ENCODE measurements at regions not wholly inside any gene's neighbourhood (a gene's known extent, or its start where the extent isn't known, plus 50 kb on each side); places are given as distances from the start of the nearest gene placed in this dataset.

GRCh38 chr9:84466580-84467285 lies 126.2 kb upstream of the SLC28A3 start:
- no peaks in the 10 kb centered on the region for H3K79me2 ChIP-seq (ENCODE audit: insufficient read depth, low read length)
- H3K9me3 ChIP-seq (ENCODE audit: insufficient read depth, low read depth, low read length), result no peaks in the 10 kb centered on the region
- no peaks in the 10 kb centered on the region for H4K20me1 ChIP-seq (ENCODE audit: insufficient read depth, low read length)
- no peak overlapping the region for H3K27ac ChIP-seq (ENCODE audit: low read depth, low read length)
- H3K4me3 ChIP-seq (ENCODE audit: insufficient read depth, low read depth, low read length), result no peak overlapping the region
- H3K9ac ChIP-seq (ENCODE audit: low read length), result no peak overlapping the region
- H3K4me2 ChIP-seq (ENCODE audit: low read length), result no peak overlapping the region
- no peaks in the 10 kb centered on the region for H3K27me3 ChIP-seq (ENCODE audit: insufficient read depth, low read length)
- H3K4me3 Mint-ChIP-seq (ENCODE audit: unreplicated experiment), result no peak overlapping the region
- no peak overlapping the region for H3K27ac Mint-ChIP-seq (ENCODE audit: unreplicated experiment)
- TF ChIP-seq CTCF (IDR thresholded peaks at IDR 0.05; ENCODE audit: insufficient read depth, low read depth, low read length), result no peak
- TF ChIP-seq EZH2 (IDR thresholded peaks at IDR 0.05; ENCODE audit: insufficient read depth, low read length), result no peak
- no peaks in the 10 kb centered on the region for H3K4me1 ChIP-seq (ENCODE audit: insufficient read depth, low read length)
- peaks cover 3% of the 10 kb centered on the region for H3K9me3 Mint-ChIP-seq (ENCODE audit: unreplicated experiment)
- no peaks in the 10 kb centered on the region for H3K4me1 Mint-ChIP-seq (ENCODE audit: low read depth, unreplicated experiment)
- H2AFZ ChIP-seq (ENCODE audit: low read depth, low read length), result no peak overlapping the region
- no peaks in the 10 kb centered on the region for H3K36me3 ChIP-seq (ENCODE audit: insufficient read depth, low read length)
- FAIRE-seq (no peak), DNase-seq (ENCODE audit: low read depth) (no peak)
- H3K36me3 Mint-ChIP-seq (ENCODE audit: low read depth, unreplicated experiment), result no peaks in the 10 kb centered on the region
- H3K27me3 Mint-ChIP-seq (ENCODE audit: low read depth, unreplicated experiment), result no peaks in the 10 kb centered on the region

GRCh38 chr9:84471816-84472215 lies 131.3 kb upstream of the SLC28A3 start:
- Mint-ChIP-seq H3K36me3 (ENCODE audit: low read depth, unreplicated experiment) (no peaks in the 10 kb centered on the region), H3K4me1 (ENCODE audit: low read depth, unreplicated experiment) (no peaks in the 10 kb centered on the region), H3K27me3 (ENCODE audit: low read depth, unreplicated experiment) (peaks cover 3% of the 10 kb centered on the region), H3K27ac (ENCODE audit: unreplicated experiment) (no peak overlapping the region), H3K9me3 (ENCODE audit: unreplicated experiment) (peaks cover 7% of the 10 kb centered on the region), H3K4me3 (ENCODE audit: unreplicated experiment) (no peak overlapping the region)
- H3K36me3 ChIP-seq (ENCODE audit: insufficient read depth, low read length), result no peaks in the 10 kb centered on the region
- no peak overlapping the region for H3K27ac ChIP-seq (ENCODE audit: low read depth, low read length)
- H3K9ac ChIP-seq (ENCODE audit: low read length), result no peak overlapping the region
- no peaks in the 10 kb centered on the region for H4K20me1 ChIP-seq (ENCODE audit: insufficient read depth, low read length)
- H3K27me3 ChIP-seq (ENCODE audit: insufficient read depth, low read length), result no peaks in the 10 kb centered on the region
- no peak overlapping the region for H3K4me3 ChIP-seq (ENCODE audit: insufficient read depth, low read depth, low read length)
- no peak overlapping the region for H2AFZ ChIP-seq (ENCODE audit: low read depth, low read length)
- H3K4me1 ChIP-seq (ENCODE audit: insufficient read depth, low read length), result no peaks in the 10 kb centered on the region
- DNase-seq (ENCODE audit: low read depth) (no peak), FAIRE-seq (no peak)
- H3K79me2 ChIP-seq (ENCODE audit: insufficient read depth, low read length), result no peaks in the 10 kb centered on the region
- H3K4me2 ChIP-seq (ENCODE audit: low read length), result no peak overlapping the region
- TF ChIP-seq CTCF (IDR thresholded peaks at IDR 0.05; ENCODE audit: insufficient read depth, low read depth, low read length), result no peak
- TF ChIP-seq EZH2 (IDR thresholded peaks at IDR 0.05; ENCODE audit: insufficient read depth, low read length), result no peak
- peaks cover 2% of the 10 kb centered on the region for H3K9me3 ChIP-seq (ENCODE audit: insufficient read depth, low read depth, low read length)

GRCh38 chr9:84478996-84479395 lies 138.4 kb upstream of the SLC28A3 start:
- H3K27ac Mint-ChIP-seq (ENCODE audit: unreplicated experiment), result peak overlapping the region; percentile 30
- peaks cover 4% of the 10 kb centered on the region for H3K9me3 Mint-ChIP-seq (ENCODE audit: unreplicated experiment)
- FAIRE-seq, result no peak
- no peaks in the 10 kb centered on the region for H3K36me3 Mint-ChIP-seq (ENCODE audit: low read depth, unreplicated experiment)
- no peak overlapping the region for H3K4me3 ChIP-seq (ENCODE audit: insufficient read depth, low read depth, low read length)
- no peaks in the 10 kb centered on the region for H3K36me3 ChIP-seq (ENCODE audit: insufficient read depth, low read length)
- H3K27me3 ChIP-seq (ENCODE audit: insufficient read depth, low read length), result no peaks in the 10 kb centered on the region
- no peaks in the 10 kb centered on the region for H3K4me1 Mint-ChIP-seq (ENCODE audit: low read depth, unreplicated experiment)
- no peak overlapping the region for H3K9ac ChIP-seq (ENCODE audit: low read length)
- H3K27me3 Mint-ChIP-seq (ENCODE audit: low read depth, unreplicated experiment), result peaks cover 8% of the 10 kb centered on the region
- TF ChIP-seq CTCF (IDR thresholded peaks at IDR 0.05; ENCODE audit: insufficient read depth, low read depth, low read length) (no peak), EZH2 (IDR thresholded peaks at IDR 0.05; ENCODE audit: insufficient read depth, low read length) (no peak)
- H3K79me2 ChIP-seq (ENCODE audit: insufficient read depth, low read length), result no peaks in the 10 kb centered on the region
- DNase-seq (ENCODE audit: low read depth), result no peak
- H3K27ac ChIP-seq (ENCODE audit: low read depth, low read length), result no peak overlapping the region
- H3K4me2 ChIP-seq (ENCODE audit: low read length), result no peak overlapping the region
- H3K9me3 ChIP-seq (ENCODE audit: insufficient read depth, low read depth, low read length), result no peaks in the 10 kb centered on the region
- H3K4me3 Mint-ChIP-seq (ENCODE audit: unreplicated experiment), result no peak overlapping the region
- H2AFZ ChIP-seq (ENCODE audit: low read depth, low read length), result no peak overlapping the region
- H4K20me1 ChIP-seq (ENCODE audit: insufficient read depth, low read length), result no peaks in the 10 kb centered on the region
- no peaks in the 10 kb centered on the region for H3K4me1 ChIP-seq (ENCODE audit: insufficient read depth, low read length)
